ENCODE measurements at regions not wholly inside any gene's neighbourhood (a gene's known extent, or its start where the extent isn't known, plus 50 kb on each side); places are given as distances from the start of the nearest gene placed in this dataset.

- H3K4me3 ChIP-seq (ENCODE audit: low read depth, low read length) = no peak overlapping the region
- TF ChIP-seq, protein P1, sequence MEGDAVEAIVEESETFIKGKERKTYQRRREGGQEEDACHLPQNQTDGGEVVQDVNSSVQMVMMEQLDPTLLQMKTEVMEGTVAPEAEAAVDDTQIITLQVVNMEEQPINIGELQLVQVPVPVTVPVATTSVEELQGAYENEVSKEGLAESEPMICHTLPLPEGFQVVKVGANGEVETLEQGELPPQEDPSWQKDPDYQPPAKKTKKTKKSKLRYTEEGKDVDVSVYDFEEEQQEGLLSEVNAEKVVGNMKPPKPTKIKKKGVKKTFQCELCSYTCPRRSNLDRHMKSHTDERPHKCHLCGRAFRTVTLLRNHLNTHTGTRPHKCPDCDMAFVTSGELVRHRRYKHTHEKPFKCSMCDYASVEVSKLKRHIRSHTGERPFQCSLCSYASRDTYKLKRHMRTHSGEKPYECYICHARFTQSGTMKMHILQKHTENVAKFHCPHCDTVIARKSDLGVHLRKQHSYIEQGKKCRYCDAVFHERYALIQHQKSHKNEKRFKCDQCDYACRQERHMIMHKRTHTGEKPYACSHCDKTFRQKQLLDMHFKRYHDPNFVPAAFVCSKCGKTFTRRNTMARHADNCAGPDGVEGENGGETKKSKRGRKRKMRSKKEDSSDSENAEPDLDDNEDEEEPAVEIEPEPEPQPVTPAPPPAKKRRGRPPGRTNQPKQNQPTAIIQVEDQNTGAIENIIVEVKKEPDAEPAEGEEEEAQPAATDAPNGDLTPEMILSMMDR (IDR thresholded peaks at IDR 0.05; ENCODE audit: insufficient read depth, low read length, missing control alignments) = no peak
- ChIA-PET CTCF (interaction anchor here (0.8 to 1.3 kb wide), 2 partner anchors 159 to 182 kb away, joined by 4 read pairs; no protein-coding TSS in a partner anchor), POLR2A (no interaction called here)
- DNase-seq (ENCODE audit: low read depth, low spot score) = no peak
Observed at GRCh38 chr2:181743723-181744031, 63.4 kb upstream of the NEUROD1 start.

DNA sequence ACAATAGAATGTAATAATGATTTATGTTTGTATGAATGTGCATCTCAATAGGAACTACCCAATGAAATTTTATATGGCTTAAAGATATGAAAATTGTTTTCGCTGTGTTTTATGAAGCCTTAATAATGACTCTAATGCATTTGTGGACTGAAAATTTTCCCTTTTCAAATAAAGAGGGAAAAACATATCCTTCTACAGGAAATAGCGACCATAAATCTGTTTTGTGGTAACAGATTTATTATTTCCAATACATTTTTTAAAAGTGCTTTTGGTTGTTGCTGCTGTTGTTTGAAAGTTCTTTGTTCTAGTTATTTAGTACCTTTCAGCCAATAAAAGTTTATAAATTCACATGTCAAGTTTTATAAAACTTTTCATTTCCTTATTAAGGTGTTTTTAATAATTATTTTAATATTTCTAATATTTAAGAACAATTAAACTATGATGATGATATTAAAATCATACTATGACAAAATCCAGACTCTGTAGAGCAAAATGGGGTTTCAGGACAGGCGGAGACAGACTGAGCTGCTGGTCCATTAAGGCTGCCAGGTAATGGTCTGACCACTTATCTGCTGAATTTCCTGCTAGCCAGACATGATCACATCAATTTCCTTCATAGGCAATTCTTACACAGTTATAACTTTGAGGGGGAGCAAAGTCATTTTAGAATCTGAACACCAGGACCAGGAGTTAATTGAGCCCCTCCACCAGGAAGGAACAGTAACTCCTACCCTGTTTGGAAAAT lies 65.7 kb upstream of the NEUROD1 start:
- no peak overlapping the region for H3K4me3 ChIP-seq (ENCODE audit: low read depth, low read length)
- POLR2A ChIA-PET = no interaction called here
- CTCF ChIA-PET = interaction anchor here (0.8 to 1.5 kb wide), 4 partner anchors 8 to 158 kb away, joined by 3 to 6 read pairs (median 4); no protein-coding TSS in a partner anchor
- DNase-seq (ENCODE audit: low read depth, low spot score) = no peak
- TF ChIP-seq, protein P1 (IDR thresholded peaks at IDR 0.05; ENCODE audit: insufficient read depth, low read length, missing control alignments) = no peak

GRCh38 chr2:181746844-181747243 lies 66.5 kb upstream of the NEUROD1 start:
- ChIA-PET CTCF (interaction anchor here (0.8 to 1.5 kb wide), 3 partner anchors 144 to 207 kb away, joined by 3 to 4 read pairs (median 3); no protein-coding TSS in a partner anchor), POLR2A (no interaction called here)
- no peak for DNase-seq (ENCODE audit: low read depth, low spot score)
- TF ChIP-seq, protein P1 (IDR thresholded peaks at IDR 0.05; ENCODE audit: insufficient read depth, low read length, missing control alignments) = no peak
- H3K4me3 ChIP-seq (ENCODE audit: low read depth, low read length) = no peak overlapping the region

- DNase-seq (ENCODE audit: low read depth, low spot score) = no peak
- CTCF ChIA-PET = no interaction called here
- H3K4me3 ChIP-seq (ENCODE audit: low read depth, low read length) = no peak overlapping the region
- TF ChIP-seq, protein P1 (IDR thresholded peaks at IDR 0.05; ENCODE audit: insufficient read depth, low read length, missing control alignments) = no peak
- POLR2A ChIA-PET = no interaction called here
Observed at GRCh38 chr2:181750305-181750704, 70.0 kb upstream of the NEUROD1 start.

- TF ChIP-seq, protein P1 (IDR thresholded peaks at IDR 0.05; ENCODE audit: insufficient read depth, low read length, missing control alignments) = no peak
- POLR2A ChIA-PET = no interaction called here
- H3K4me3 ChIP-seq (ENCODE audit: low read depth, low read length) = no peak overlapping the region
- CTCF ChIA-PET = interaction anchor here (0.9 to 3.5 kb wide), 3 partner anchors 9 to 153 kb away, joined by 3 to 15 read pairs (median 3); no protein-coding TSS in a partner anchor
- DNase-seq (ENCODE audit: low read depth, low spot score) = no peak
Observed at GRCh38 chr2:181751266-181752030, 71.1 kb upstream of the NEUROD1 start.

DNA sequence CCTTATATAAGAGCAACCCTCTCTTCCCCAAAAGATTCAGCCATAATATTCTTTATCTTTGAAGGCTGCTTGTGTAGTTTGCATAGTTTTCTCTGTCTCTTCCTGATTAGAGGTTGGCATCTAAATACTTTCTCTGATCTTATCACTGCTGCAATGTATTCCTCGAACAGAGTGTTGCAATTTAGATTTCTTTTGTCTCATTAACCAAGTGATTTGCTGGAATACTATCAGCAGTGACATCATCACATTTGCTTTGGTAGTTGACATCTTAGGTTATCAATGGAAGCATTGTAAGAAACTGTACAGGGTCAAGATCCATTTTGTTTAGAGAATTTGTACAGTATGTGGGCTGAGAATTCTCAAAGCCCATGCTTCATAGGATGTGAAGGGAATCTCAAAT lies 72.0 kb upstream of the NEUROD1 start:
- no peak overlapping the region for H3K4me3 ChIP-seq (ENCODE audit: low read depth, low read length)
- ChIA-PET POLR2A (no interaction called here), CTCF (interaction anchor here (1.0 to 3.5 kb wide), 2 partner anchors 10 to 24 kb away, joined by 3 to 15 read pairs; no protein-coding TSS in a partner anchor)
- TF ChIP-seq, protein P1 (IDR thresholded peaks at IDR 0.05; ENCODE audit: insufficient read depth, low read length, missing control alignments) = no peak
- DNase-seq (ENCODE audit: low read depth, low spot score) = no peak

Measured in AG04449 (cell line).